ENCODE measurements at regions not wholly inside any gene's neighbourhood (a gene's known extent, or its start where the extent isn't known, plus 50 kb on each side); places are given as distances from the start of the nearest gene placed in this dataset.

GRCh38 chr12:75888874-75889613 is 142.5 kb downstream of the PHLDA1 start:
- BruUV-seq (replicated peaks), result no TSS peak
- no peaks in the 10 kb centered on the region for H4K20me1 ChIP-seq (ENCODE audit: insufficient read depth, low read length)
- in situ Hi-C loops (cut with MboI; ENCODE audit: low sequenced_read_pairs), result no loop called here
- peak overlapping the region; percentile 48; the same call in 1 of the 2 replicates for H3K14ac ChIP-seq (replicated peaks; ENCODE audit: low read depth, low read length)
- H3K9ac ChIP-seq (ENCODE audit: low read depth, low read length), result peak overlapping the region; percentile 28; the same call in 1 of the 2 replicates
- ATAC-seq (ENCODE audit: low read depth) (peak; percentile 50), DNase-seq (no peak)
- peak overlapping the region; percentile 83 for H2AFZ ChIP-seq (replicated peaks; ENCODE audit: low read length, poor library complexity)
- TF ChIP-seq BHLHE40 (IDR thresholded peaks at IDR 0.05; ENCODE audit: low read depth, low read length) (peak; percentile 23; the same call in 1 of the 2 replicates), RCOR1 (IDR thresholded peaks at IDR 0.05; ENCODE audit: insufficient replicate concordance, low read length) (no peak)
- H3K4me3 ChIP-seq (ENCODE audit: insufficient read depth, low read depth, low read length), result no peak overlapping the region
- H3K36me3 ChIP-seq (ENCODE audit: control insufficient read depth, insufficient read depth, low read length), result no peaks in the 10 kb centered on the region
- H2BK5ac ChIP-seq (ENCODE audit: low read depth, low read length, poor library complexity, severe bottlenecking), result peak overlapping the region; percentile 1
- ChIA-PET CTCF (interaction anchor here (1.0 kb wide), 1 partner anchor 363 kb away, joined by 4 read pairs; no protein-coding TSS in a partner anchor), POLR2A (ENCODE audit: unreplicated experiment) (no interaction called here)
- peak overlapping the region; percentile 1; the same call in 1 of the 2 replicates for H3K18ac ChIP-seq (ENCODE audit: low read depth, low read length)
- H2AK9ac ChIP-seq (replicated peaks; ENCODE audit: low read depth, low read length, poor library complexity), result no peak overlapping the region
- peak overlapping the region; percentile 94; the same call in 2 of the 3 replicates for H2BK15ac ChIP-seq (ENCODE audit: low read depth, low read length)
- H2BK20ac ChIP-seq (ENCODE audit: low read depth, low read length), result peak overlapping the region; percentile 75; the same call in 1 of the 2 replicates
- H4K5ac ChIP-seq (ENCODE audit: low read depth, low read length), result peak overlapping the region; percentile 1; the same call in 1 of the 2 replicates
- no peak overlapping the region for H2AK5ac ChIP-seq (ENCODE audit: low read depth, low read length)
- peaks cover 9% of the 10 kb centered on the region; the same call in 1 of the 2 replicates for H3K9me1 ChIP-seq (ENCODE audit: insufficient read depth, low read length)
- H3K4ac ChIP-seq (ENCODE audit: low read depth, low read length), result peak overlapping the region; percentile 79
- peak overlapping the region; percentile 48; the same call in 1 of the 2 replicates for H3K23ac ChIP-seq (ENCODE audit: low read depth, low read length)
- H3K56ac ChIP-seq (ENCODE audit: extremely low read depth, insufficient read depth, low read length), result no peak overlapping the region
- H3K27me3 ChIP-seq (ENCODE audit: control insufficient read depth, insufficient read depth, low read length), result no peaks in the 10 kb centered on the region
- no peaks in the 10 kb centered on the region for H3K9me3 ChIP-seq (ENCODE audit: control insufficient read depth, insufficient read depth, low read length)
- H2BK120ac ChIP-seq (ENCODE audit: low read depth, low read length), result peak overlapping the region; percentile 83
- H3K4me2 ChIP-seq (ENCODE audit: low read depth, low read length), result peak overlapping the region; percentile 17
- WGBS, 2 experiments (ENCODE audit: extremely low coverage in 2 of 2, insufficient read length in 1 of 2), result 28% methylated on average over 4 of the region's 11 CpGs; no CpG with 5 or more reads in 1 of the 2 experiments
- peak overlapping the region; percentile 34; the same call in 1 of the 2 replicates for H3K27ac ChIP-seq (ENCODE audit: insufficient read depth, low read length)
- intact Hi-C loops (cut with micrococcal nuclease), result no loop called here
- H3K4me1 ChIP-seq (ENCODE audit: control insufficient read depth, insufficient read depth, low read length), result peaks cover 5% of the 10 kb centered on the region; the same call in 1 of the 2 replicates
- H3K79me1 ChIP-seq (ENCODE audit: low read depth in 1 of 2, low read length in 2 of 2), result no peaks in the 10 kb centered on the region
- dilution Hi-C loops (cut with HindIII; ENCODE audit: low sequenced_read_pairs, unreplicated experiment), result no loop called here
- peak overlapping the region; percentile 41 to 94 for H4K8ac ChIP-seq (ENCODE audit: low read depth in 2 of 2, low read length in 2 of 2)
- peak overlapping the region; percentile 12 for H4K91ac ChIP-seq (ENCODE audit: insufficient read depth, low read depth, low read length)
